ENCODE measurements at regions not wholly inside any gene's neighbourhood (a gene's known extent, or its start where the extent isn't known, plus 50 kb on each side); places are given as distances from the start of the nearest gene placed in this dataset.
"Not testable (repeated sequence)": the region's sequence is repeated elsewhere in the genome, so short reads cannot be mapped to it uniquely, and the experiment has no call there.

- Mint-ChIP-seq H3K4me3 (no peak overlapping the region), H3K4me1 (ENCODE audit: low read depth) (no peaks in the 10 kb centered on the region), H3K9me3 (no peaks in the 10 kb centered on the region), H3K27me3 (ENCODE audit: low read depth) (no peaks in the 10 kb centered on the region), H3K36me3 (ENCODE audit: insufficient read depth) (no peaks in the 10 kb centered on the region)
- DNase-seq (no peak), ATAC-seq (no peak)
Observed at GRCh38 chr15:36434177-36434576, 145.2 kb upstream of the CDIN1 start.

- Mint-ChIP-seq H3K36me3 (ENCODE audit: insufficient read depth) (no peaks in the 10 kb centered on the region), H3K4me3 (no peak overlapping the region), H3K27me3 (ENCODE audit: low read depth) (no peaks in the 10 kb centered on the region), H3K9me3 (no peaks in the 10 kb centered on the region), H3K4me1 (ENCODE audit: low read depth) (no peaks in the 10 kb centered on the region)
- DNase-seq: no peak
- no peak for ATAC-seq
Observed at GRCh38 chr15:36438499-36438898, 140.9 kb upstream of the CDIN1 start.

DNA sequence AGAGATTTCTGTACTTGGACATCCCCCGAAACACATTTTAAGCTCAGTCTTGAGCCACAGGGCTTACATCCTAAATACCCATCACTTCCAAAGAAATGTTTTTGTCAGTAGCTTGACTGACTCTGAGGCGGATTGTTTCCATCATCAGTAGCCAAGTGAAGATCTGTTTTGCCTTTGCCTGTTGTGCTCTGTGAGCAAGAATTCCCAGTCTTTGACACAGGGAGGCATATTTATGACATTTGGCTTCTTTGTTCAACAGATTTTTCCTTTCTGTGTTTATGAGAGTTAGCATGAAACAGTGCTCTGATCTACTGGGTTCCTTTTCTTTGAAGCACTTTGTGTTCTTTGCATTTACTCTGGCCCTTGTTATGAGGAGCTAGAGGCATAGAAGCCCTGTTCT lies 132.1 kb upstream of the CDIN1 start:
- no peaks in the 10 kb centered on the region for H3K36me3 Mint-ChIP-seq (ENCODE audit: insufficient read depth)
- ATAC-seq (no peak), DNase-seq (no peak)
- no peak overlapping the region for H3K4me3 Mint-ChIP-seq
- no peaks in the 10 kb centered on the region for H3K9me3 Mint-ChIP-seq
- no peaks in the 10 kb centered on the region for H3K4me1 Mint-ChIP-seq (ENCODE audit: low read depth)
- no peaks in the 10 kb centered on the region for H3K27me3 Mint-ChIP-seq (ENCODE audit: low read depth)

DNA sequence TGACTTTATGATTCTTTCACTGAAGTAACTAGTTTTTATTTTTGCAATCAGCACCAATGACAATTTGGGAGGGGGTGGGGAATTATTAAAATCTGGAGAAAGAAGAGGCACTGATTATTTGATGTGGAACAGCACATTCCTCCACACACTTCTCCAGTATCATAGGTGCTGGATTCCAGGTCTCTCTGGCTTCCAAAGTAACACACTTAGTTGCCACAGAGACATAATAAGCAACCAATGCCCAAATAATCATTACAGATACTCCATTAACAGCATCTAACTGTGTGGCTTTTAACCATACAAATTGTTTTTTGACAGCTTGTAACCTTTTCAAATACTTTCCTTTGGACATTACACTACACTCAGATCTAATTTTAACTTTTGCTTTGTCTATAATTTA lies 131.0 kb upstream of the CDIN1 start:
- H3K4me1 Mint-ChIP-seq (ENCODE audit: low read depth): no peaks in the 10 kb centered on the region
- ATAC-seq (no peak), DNase-seq (no peak)
- H3K4me3 Mint-ChIP-seq: no peak overlapping the region
- no peaks in the 10 kb centered on the region for H3K36me3 Mint-ChIP-seq (ENCODE audit: insufficient read depth)
- H3K9me3 Mint-ChIP-seq: no peaks in the 10 kb centered on the region
- no peaks in the 10 kb centered on the region for H3K27me3 Mint-ChIP-seq (ENCODE audit: low read depth)

GRCh38 chr15:36449084-36449661 lies 130.3 kb upstream of the CDIN1 start:
- H3K27me3 Mint-ChIP-seq (ENCODE audit: low read depth): no peaks in the 10 kb centered on the region
- H3K4me1 Mint-ChIP-seq (ENCODE audit: low read depth): no peaks in the 10 kb centered on the region
- DNase-seq (no peak), ATAC-seq (no peak)
- H3K9me3 Mint-ChIP-seq: no peaks in the 10 kb centered on the region
- H3K36me3 Mint-ChIP-seq (ENCODE audit: insufficient read depth): no peaks in the 10 kb centered on the region
- no peak overlapping the region for H3K4me3 Mint-ChIP-seq

DNA sequence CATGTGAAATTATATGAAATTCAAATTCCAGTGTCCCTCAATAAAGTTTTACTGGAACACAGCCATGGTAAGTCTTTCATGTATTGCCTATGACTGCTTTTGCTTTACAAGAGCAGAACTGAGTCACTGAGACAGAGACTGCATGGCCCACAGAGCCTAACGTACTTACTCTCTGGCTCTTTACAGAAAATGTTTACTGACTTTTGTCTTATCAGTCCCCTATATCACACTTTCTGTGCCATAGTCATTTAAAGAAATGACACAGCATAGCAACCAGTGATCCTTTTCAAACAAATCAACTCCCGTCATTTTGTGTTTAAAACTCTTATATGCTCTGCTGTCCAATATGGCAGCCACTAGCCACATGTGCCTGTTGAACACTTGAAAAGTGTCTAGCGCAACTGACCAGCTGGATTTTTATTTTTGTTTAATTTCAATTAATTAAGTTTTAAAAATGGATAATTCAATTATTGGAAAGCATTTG lies 129.7 kb upstream of the CDIN1 start:
- H3K4me1 Mint-ChIP-seq (ENCODE audit: low read depth): no peaks in the 10 kb centered on the region
- H3K27me3 Mint-ChIP-seq (ENCODE audit: low read depth): no peaks in the 10 kb centered on the region
- DNase-seq (no peak), ATAC-seq (no peak)
- no peaks in the 10 kb centered on the region for H3K9me3 Mint-ChIP-seq
- no peaks in the 10 kb centered on the region for H3K36me3 Mint-ChIP-seq (ENCODE audit: insufficient read depth)
- no peak overlapping the region for H3K4me3 Mint-ChIP-seq

DNA sequence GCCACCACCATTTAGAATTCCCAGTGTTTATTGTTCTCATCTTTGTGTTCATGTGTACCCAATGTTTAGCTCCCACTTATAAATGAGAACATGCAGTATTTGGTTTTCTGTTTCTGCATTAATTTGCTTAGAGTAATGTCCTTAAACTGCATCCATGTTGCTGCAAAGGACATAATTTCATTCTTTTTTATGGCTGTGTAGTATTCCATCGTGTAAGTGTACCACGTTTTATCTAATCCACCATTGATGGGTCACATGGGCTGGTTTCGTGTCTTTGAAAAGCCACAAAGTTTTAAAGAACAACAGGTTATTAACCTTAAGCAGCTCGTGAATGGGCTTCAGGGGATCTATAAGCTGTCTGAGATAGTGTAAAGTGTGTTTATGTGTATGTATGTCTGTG lies 125.2 kb upstream of the CDIN1 start:
- not testable (repeated sequence) for H3K4me3 Mint-ChIP-seq; H3K27me3 Mint-ChIP-seq (ENCODE audit: low read depth); H3K36me3 Mint-ChIP-seq (ENCODE audit: insufficient read depth); ATAC-seq; DNase-seq; H3K4me1 Mint-ChIP-seq (ENCODE audit: low read depth); H3K9me3 Mint-ChIP-seq

DNA sequence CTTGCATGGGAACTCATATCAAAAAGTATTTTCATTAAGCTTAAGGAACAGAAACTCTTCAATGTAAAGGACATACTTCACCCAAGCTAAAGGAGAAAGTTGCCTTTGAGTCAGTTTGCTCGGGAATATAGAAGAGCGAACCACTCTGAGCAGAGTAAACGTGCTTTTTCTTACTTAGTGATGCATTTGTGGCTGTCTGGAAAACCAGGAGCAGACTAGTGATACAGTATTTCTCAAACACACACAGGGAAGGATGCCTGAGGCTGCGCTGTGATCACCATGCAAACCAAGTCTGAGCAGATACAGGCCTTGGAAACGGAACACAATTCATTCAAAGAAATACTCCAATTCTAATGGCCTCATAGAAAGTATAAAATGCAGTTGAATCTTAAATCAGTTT lies 121.0 kb upstream of the CDIN1 start:
- ATAC-seq: no peak
- no peaks in the 10 kb centered on the region for H3K4me1 Mint-ChIP-seq (ENCODE audit: low read depth)

GRCh38 chr15:36465304-36465703 lies 114.1 kb upstream of the CDIN1 start:
- Mint-ChIP-seq H3K4me1 (ENCODE audit: low read depth) (no peaks in the 10 kb centered on the region), H3K36me3 (ENCODE audit: insufficient read depth) (no peaks in the 10 kb centered on the region), H3K4me3 (no peak overlapping the region), H3K27me3 (ENCODE audit: low read depth) (no peaks in the 10 kb centered on the region), H3K9me3 (peaks cover 5% of the 10 kb centered on the region)
- ATAC-seq (no peak), DNase-seq (no peak)

More for the DNA sequence above, 121.0 kb upstream of the CDIN1 start:
- no peak for DNase-seq
- Mint-ChIP-seq H3K36me3 (ENCODE audit: insufficient read depth) (no peaks in the 10 kb centered on the region), H3K27me3 (ENCODE audit: low read depth) (no peaks in the 10 kb centered on the region), H3K4me3 (no peak overlapping the region), H3K9me3 (peaks cover 5% of the 10 kb centered on the region)

GRCh38 chr15:36468746-36469145 lies 110.7 kb upstream of the CDIN1 start:
- Mint-ChIP-seq H3K4me3 (no peak overlapping the region), H3K27me3 (ENCODE audit: low read depth) (no peaks in the 10 kb centered on the region), H3K9me3 (no peaks in the 10 kb centered on the region), H3K4me1 (ENCODE audit: low read depth) (no peaks in the 10 kb centered on the region), H3K36me3 (ENCODE audit: insufficient read depth) (no peaks in the 10 kb centered on the region)
- no peak for DNase-seq
- ATAC-seq: no peak

DNA sequence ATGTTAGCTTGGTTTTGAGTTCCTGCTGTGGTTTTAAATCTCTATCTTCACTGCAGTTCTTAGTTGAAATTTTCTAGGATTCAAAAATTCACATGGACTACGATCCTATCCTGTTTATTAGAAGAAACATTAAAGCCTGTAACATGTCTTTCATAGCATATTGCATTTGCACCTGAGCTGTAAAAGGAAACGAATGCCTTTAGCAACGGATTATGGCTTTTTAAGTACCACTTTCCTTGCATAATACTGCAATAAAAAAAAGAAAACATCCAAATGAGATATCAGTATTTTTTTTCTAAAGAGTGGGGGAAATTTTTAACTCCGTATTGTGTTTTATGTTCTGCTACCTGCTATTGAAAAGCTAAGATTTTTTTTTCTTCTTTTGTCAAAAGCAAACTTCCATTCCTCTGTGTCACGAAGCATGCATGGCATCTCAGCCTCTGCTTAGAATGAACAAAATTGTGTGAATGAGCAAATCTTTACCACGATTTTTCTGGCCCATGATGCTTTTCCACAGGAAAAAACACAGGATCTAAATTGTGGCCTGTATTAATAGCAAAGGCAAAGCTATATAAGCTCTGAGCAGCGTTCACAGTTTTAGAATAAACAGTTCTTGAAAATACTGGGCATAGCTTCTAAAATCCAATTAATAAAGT lies 110.0 kb upstream of the CDIN1 start:
- Mint-ChIP-seq H3K36me3 (ENCODE audit: insufficient read depth) (no peaks in the 10 kb centered on the region), H3K4me1 (ENCODE audit: low read depth) (no peaks in the 10 kb centered on the region), H3K4me3 (no peak overlapping the region), H3K9me3 (no peaks in the 10 kb centered on the region), H3K27me3 (ENCODE audit: low read depth) (no peaks in the 10 kb centered on the region)
- DNase-seq: no peak
- no peak for ATAC-seq

GRCh38 chr15:36472672-36473071 lies 106.8 kb upstream of the CDIN1 start:
- DNase-seq: no peak
- no peaks in the 10 kb centered on the region for H3K4me1 Mint-ChIP-seq (ENCODE audit: low read depth)
- no peak for ATAC-seq
- H3K27me3 Mint-ChIP-seq (ENCODE audit: low read depth): no peaks in the 10 kb centered on the region
- no peaks in the 10 kb centered on the region for H3K36me3 Mint-ChIP-seq (ENCODE audit: insufficient read depth)
- H3K9me3 Mint-ChIP-seq: no peaks in the 10 kb centered on the region
- no peak overlapping the region for H3K4me3 Mint-ChIP-seq

DNA sequence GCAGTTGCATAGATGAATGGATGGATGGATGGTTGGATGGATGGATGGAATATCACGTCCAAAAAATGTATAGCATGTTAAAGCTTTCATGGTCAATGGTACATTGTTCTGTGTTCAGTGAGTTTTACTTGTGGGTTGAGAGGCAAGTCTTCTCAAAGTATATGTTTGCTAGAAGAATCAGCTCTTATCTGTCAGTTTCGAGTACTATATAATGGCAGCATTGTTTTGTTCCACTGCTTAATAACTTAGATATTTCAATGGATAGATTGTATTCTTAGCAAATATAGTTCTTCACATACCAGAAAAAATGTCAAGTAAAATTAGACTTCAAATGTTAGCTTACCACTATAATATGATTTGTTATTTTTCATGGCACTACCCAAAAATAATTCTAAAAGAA lies 100.9 kb upstream of the CDIN1 start:
- no peaks in the 10 kb centered on the region for H3K4me1 Mint-ChIP-seq (ENCODE audit: low read depth)
- DNase-seq (no peak), ATAC-seq (no peak)
- no peaks in the 10 kb centered on the region for H3K9me3 Mint-ChIP-seq
- no peak overlapping the region for H3K4me3 Mint-ChIP-seq
- no peaks in the 10 kb centered on the region for H3K36me3 Mint-ChIP-seq (ENCODE audit: insufficient read depth)
- no peaks in the 10 kb centered on the region for H3K27me3 Mint-ChIP-seq (ENCODE audit: low read depth)

- no peak for DNase-seq
- Mint-ChIP-seq H3K4me3 (no peak overlapping the region), H3K36me3 (ENCODE audit: insufficient read depth) (no peaks in the 10 kb centered on the region), H3K9me3 (no peaks in the 10 kb centered on the region), H3K27me3 (ENCODE audit: low read depth) (no peaks in the 10 kb centered on the region), H3K4me1 (ENCODE audit: low read depth) (no peaks in the 10 kb centered on the region)
- no peak for ATAC-seq
Observed at GRCh38 chr15:36479200-36479896, 100.1 kb upstream of the CDIN1 start.

DNA sequence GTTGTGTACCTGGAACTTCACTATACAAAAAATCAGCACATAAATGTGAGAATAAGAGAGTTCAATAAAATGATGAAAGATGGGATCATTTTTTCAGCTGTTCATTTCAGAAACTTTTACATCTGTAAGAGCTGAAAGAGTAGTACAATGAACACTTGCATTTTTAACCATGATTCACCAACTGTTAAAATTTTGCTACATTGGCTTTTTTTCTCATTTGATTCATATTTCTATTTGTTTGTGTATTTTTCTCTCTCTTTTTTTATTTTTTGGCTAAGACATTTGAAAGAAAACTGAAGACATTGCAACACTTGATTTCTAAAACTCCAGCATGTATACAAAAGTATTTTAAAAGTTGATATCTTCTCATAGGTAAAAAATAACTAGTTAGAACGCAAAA lies 98.3 kb upstream of the CDIN1 start:
- no peak for ATAC-seq
- Mint-ChIP-seq H3K27me3 (ENCODE audit: low read depth) (no peaks in the 10 kb centered on the region), H3K36me3 (ENCODE audit: insufficient read depth) (no peaks in the 10 kb centered on the region), H3K4me3 (no peak overlapping the region), H3K4me1 (ENCODE audit: low read depth) (no peaks in the 10 kb centered on the region), H3K9me3 (no peaks in the 10 kb centered on the region)
- no peak for DNase-seq

Data from activated T-cell treated with anti-CD3 and anti-CD28 coated beads, Interleukin-2, amount 50 U/mL, for 4 hours (primary cell).